Stimulated activated naive CD8-positive, alpha-beta T cell treated with anti-CD3 and anti-CD28 coated beads, Interleukin-15, amount 100 ng/mL, for 72 hours (primary cell): ENCODE measurements at regions not wholly inside any gene's neighbourhood (a gene's known extent, or its start where the extent isn't known, plus 50 kb on each side); places are given as distances from the start of the nearest gene placed in this dataset.

Source experiments
- ATAC-seq: fragments of 150-1000 bp; cut with Tn5 transposase; 2 replicates; pipeline ENCODE4 v1.10.0; 2021; ENCODE audit warnings: mild to moderate bottlenecking, moderate library complexity
- DNase-seq, 2 donors: peaks; one replicate each; pipeline ENCODE4 v3.0.0; 2021 to 2022
- H3K27ac Mint-ChIP-seq, 2 donors: one replicate each; pipeline ENCODE4 v1.8.0; 2022; ENCODE audit warnings: mild to moderate bottlenecking in 2 of 2, mixed read lengths in 2 of 2, moderate library complexity in 2 of 2
- H3K27me3 Mint-ChIP-seq: one replicate; pipeline ENCODE4 v1.8.0; 2022; ENCODE audit warnings: mixed read lengths
- H3K4me1 Mint-ChIP-seq: one replicate; pipeline ENCODE4 v1.8.0; 2022; ENCODE audit warnings: mild to moderate bottlenecking, mixed read lengths
- H3K4me3 Mint-ChIP-seq, 2 donors: one replicate each; pipeline ENCODE4 v1.8.0; 2022; ENCODE audit warnings: mild to moderate bottlenecking in 2 of 2, mixed read lengths in 2 of 2, moderate library complexity in 1 of 2
- H3K9me3 Mint-ChIP-seq, 2 donors: one replicate each; pipeline ENCODE4 v1.8.0; 2022; ENCODE audit warnings: mixed read lengths in 2 of 2

GRCh38 chr17:77491921-77492445 lies 351.2 kb downstream of the SEC14L1 start:
- ATAC-seq (peak; percentile 80), DNase-seq (peak in 1 of 2 donors; percentile 75)
- H3K4me3 Mint-ChIP-seq = peak overlapping the region in 1 of 2 donors; percentile 31
- H3K9me3 Mint-ChIP-seq = no peaks in the 10 kb centered on the region
- H3K27ac Mint-ChIP-seq = peak overlapping the region; percentile 74 to 83
- no peaks in the 10 kb centered on the region for H3K27me3 Mint-ChIP-seq
- H3K4me1 Mint-ChIP-seq = peaks cover 64% of the 10 kb centered on the region

DNA sequence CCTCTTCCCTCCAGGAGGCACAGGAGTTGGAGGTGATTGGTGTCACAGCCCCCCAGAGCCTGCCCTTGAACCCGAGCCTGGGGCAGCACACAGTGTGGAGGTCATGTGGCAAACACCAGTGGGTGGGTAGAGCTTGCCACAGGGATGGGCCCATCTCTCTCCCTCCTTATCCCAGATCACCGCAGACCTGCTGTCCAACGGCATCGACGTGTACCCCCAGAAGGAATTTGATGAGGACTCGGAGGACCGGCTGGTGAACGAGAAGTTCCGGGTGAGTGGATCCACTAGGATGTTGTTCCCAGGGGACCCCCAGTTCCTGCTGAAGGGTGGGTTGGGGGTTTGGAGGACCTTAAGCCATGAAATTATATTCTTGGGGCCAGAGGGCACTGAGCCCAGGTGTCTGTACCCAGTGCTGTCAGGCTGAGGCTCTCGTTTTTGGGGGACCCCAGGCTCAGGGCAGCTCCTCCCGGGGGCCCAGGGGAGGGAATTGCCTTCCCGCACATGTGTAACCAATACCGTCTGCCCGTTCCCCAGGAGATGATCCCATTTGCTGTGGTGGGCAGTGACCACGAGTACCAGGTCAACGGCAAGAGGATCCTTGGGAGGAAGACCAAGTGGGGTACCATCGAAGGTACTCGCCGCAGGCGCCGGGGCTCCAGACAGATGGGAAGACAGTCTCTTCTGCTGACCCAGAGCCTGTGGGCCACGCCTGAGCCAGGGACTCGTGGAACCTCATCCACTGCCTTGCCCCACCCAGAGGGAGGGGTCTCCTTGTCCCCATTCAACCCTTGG lies 351.9 kb downstream of the SEC14L1 start:
- peak overlapping the region in 1 of 2 donors; percentile 83 for H3K27ac Mint-ChIP-seq

DNA sequence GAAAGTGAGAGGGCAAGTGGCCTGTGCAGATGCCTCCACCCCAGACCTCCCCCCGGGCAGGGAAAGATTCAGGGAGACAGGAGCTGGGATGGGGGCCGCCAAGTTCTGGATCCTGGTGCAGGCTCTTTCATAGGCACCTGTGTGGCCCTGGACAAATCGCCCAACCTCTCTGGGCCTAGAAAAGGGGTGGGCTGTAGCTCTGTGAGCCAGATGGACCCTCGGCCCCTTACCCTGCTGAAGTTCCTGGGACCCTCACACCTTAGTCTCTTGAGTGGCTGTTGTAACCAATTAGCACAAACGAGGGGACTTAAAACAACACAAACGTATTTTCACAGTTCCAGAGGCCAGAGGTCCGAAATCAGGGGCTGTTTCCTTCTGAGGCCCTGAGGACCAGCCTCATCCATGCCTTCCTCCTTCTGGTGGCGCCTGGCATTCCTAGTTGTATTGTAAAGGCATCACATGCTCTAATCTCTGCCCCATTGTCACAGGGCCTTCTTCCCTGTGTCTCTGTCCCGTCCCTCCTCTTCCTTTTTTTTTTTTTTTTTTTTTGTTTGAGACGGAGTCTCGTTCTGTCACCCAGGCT lies 352.6 kb downstream of the SEC14L1 start:
- no peak overlapping the region for H3K4me3 Mint-ChIP-seq
- ATAC-seq = no peak
- H3K9me3 Mint-ChIP-seq = no peaks in the 10 kb centered on the region
- peaks cover 59% of the 10 kb centered on the region for H3K4me1 Mint-ChIP-seq
- peak in 1 of 2 donors; percentile 8 for DNase-seq
- peak overlapping the region in 1 of 2 donors; percentile 95 for H3K27ac Mint-ChIP-seq
- no peaks in the 10 kb centered on the region for H3K27me3 Mint-ChIP-seq

More for the DNA sequence above, 351.9 kb downstream of the SEC14L1 start:
- no peak overlapping the region for H3K4me3 Mint-ChIP-seq
- DNase-seq (no peak), ATAC-seq (no peak)
- H3K9me3 Mint-ChIP-seq = no peaks in the 10 kb centered on the region
- peaks cover 64% of the 10 kb centered on the region for H3K4me1 Mint-ChIP-seq
- no peaks in the 10 kb centered on the region for H3K27me3 Mint-ChIP-seq

- Mint-ChIP-seq H3K9me3 (no peaks in the 10 kb centered on the region), H3K27me3 (no peaks in the 10 kb centered on the region), H3K4me1 (peaks cover 55% of the 10 kb centered on the region), H3K27ac (peak overlapping the region in 1 of 2 donors; percentile 95), H3K4me3 (no peak overlapping the region)
- ATAC-seq = no peak
- peak in 1 of 2 donors; percentile 9 for DNase-seq
Measured at GRCh38 chr17:77493901-77494663, 353.3 kb downstream of the SEC14L1 start.

GRCh38 chr17:77494664-77495435 lies 354.1 kb downstream of the SEC14L1 start:
- Mint-ChIP-seq H3K27ac (peak overlapping the region in 1 of 2 donors; percentile 71), H3K4me3 (no peak overlapping the region)

GRCh38 chr17:77495575-77495974 lies 354.8 kb downstream of the SEC14L1 start:
- no peaks in the 10 kb centered on the region for H3K27me3 Mint-ChIP-seq
- H3K9me3 Mint-ChIP-seq = no peaks in the 10 kb centered on the region
- H3K4me3 Mint-ChIP-seq = no peak overlapping the region
- peak in 1 of 2 donors; percentile 8 for DNase-seq
- H3K27ac Mint-ChIP-seq = no peak overlapping the region
- H3K4me1 Mint-ChIP-seq = peaks cover 47% of the 10 kb centered on the region
- no peak for ATAC-seq

More at GRCh38 chr17:77494664-77495435, 354.1 kb downstream of the SEC14L1 start:
- peak; percentile 71 to 76 for DNase-seq
- ATAC-seq = peak; percentile 58
- Mint-ChIP-seq H3K9me3 (no peaks in the 10 kb centered on the region), H3K4me1 (peaks cover 54% of the 10 kb centered on the region), H3K27me3 (no peaks in the 10 kb centered on the region)

- H3K27ac Mint-ChIP-seq = no peak overlapping the region
- peaks cover 42% of the 10 kb centered on the region for H3K4me1 Mint-ChIP-seq
- no peaks in the 10 kb centered on the region for H3K27me3 Mint-ChIP-seq
- peak in 1 of 2 donors; percentile 6 for DNase-seq
- no peaks in the 10 kb centered on the region for H3K9me3 Mint-ChIP-seq
- ATAC-seq = no peak
- H3K4me3 Mint-ChIP-seq = no peak overlapping the region
Measured at GRCh38 chr17:77496401-77496801, 355.6 kb downstream of the SEC14L1 start.

DNA sequence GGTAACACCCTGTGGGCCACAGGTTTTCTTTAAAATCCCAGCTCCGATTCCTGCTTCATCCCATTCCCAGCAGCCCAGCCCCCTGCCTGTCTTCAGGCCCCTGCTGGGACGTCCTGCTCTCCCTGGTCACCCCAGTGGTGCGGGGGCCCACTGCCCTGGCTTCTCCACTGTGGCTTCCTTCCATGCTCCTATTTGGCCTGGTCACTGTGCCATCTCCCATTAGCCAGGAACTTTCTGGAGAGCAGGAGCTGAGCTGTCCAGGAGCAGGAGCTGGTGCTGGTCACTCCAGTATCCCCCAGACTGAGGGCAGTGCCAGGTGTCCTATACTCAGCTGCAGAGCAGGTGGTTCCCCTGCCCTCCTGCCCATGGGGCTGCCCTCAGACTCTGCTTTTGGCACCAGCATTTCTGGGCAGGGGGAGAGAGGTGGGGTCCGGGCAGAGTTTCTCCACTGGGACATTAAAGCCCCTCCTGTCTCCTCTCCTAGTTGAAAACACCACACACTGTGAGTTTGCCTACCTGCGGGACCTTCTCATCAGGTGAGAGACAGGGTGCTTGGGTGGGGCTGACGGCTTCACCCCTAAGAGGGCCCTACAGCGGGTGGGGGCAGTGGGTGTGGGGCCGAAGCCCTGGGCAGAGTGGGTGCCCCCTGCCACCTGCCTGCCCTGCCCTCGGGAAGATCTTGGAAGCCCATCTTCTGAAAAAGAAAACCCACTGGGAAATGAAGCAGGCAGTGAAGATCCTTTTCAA lies 356.2 kb downstream of the SEC14L1 start:
- Mint-ChIP-seq H3K4me3 (no peak overlapping the region), H3K27me3 (no peaks in the 10 kb centered on the region), H3K4me1 (peaks cover 39% of the 10 kb centered on the region), H3K9me3 (no peaks in the 10 kb centered on the region), H3K27ac (peak overlapping the region in 1 of 2 donors; percentile 59)
- DNase-seq (peak in 1 of 2 donors; percentile 7), ATAC-seq (no peak)

- no peaks in the 10 kb centered on the region for H3K9me3 Mint-ChIP-seq
- DNase-seq (peak in 1 of 2 donors; percentile 8), ATAC-seq (no peak)
- H3K4me3 Mint-ChIP-seq = no peak overlapping the region
- peaks cover 34% of the 10 kb centered on the region for H3K4me1 Mint-ChIP-seq
- peak overlapping the region in 1 of 2 donors; percentile 6 for H3K27ac Mint-ChIP-seq
- no peaks in the 10 kb centered on the region for H3K27me3 Mint-ChIP-seq
Measured at GRCh38 chr17:77497578-77497934, 356.8 kb downstream of the SEC14L1 start.

- H3K27me3 Mint-ChIP-seq = no peaks in the 10 kb centered on the region
- H3K9me3 Mint-ChIP-seq = no peaks in the 10 kb centered on the region
- peak in 1 of 2 donors; percentile 7 for DNase-seq
- H3K4me1 Mint-ChIP-seq = peaks cover 29% of the 10 kb centered on the region
- peak overlapping the region in 1 of 2 donors; percentile 74 for H3K27ac Mint-ChIP-seq
- H3K4me3 Mint-ChIP-seq = no peak overlapping the region
- ATAC-seq = no peak
Measured at GRCh38 chr17:77498091-77498741, 357.4 kb downstream of the SEC14L1 start.

DNA sequence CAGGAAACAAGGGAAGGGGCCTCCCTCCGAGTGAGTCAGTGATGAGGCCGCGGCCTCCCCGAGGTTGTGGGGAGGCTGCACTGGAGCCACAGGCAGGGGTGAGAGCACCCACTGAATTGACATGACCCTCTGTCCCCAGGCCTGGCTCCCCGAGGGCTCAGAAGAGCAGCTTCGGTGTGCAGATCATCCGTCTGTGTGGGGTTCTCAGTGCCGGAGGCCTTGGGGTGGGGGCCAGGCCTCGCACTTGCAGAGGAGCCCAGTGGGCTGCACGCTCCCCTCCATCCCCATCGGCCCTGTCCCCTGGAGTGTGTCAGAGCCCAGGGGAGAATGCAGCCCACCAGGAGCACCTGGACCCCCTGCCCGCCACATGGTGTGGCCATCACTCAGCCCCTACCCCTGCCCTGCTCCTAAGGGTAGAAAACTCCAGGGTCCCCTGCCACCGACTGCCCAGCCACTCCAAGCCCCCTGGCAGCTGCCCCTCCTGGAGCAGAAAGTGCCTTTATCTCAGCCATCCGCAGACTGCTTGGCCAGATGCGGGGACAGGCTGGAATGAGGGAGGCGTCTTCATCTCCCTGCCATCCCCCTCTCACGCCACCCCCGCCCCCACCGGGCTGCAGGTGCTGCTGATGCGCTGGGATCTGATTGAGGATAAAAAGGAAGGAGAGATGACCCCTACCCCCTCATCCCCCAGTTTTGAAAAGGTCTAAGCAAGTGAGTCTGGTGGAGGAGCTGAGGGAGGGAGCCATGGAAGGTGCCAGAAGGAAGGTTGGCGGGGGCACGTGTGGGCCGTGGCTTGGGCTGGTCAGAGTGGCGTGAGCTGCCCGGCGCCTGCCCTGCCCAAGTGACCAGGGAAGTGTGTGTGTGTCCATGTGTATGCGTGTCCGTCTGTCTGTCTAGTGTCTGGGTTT lies 358.3 kb downstream of the SEC14L1 start:
- Mint-ChIP-seq H3K27me3 (no peaks in the 10 kb centered on the region), H3K4me1 (peaks cover 20% of the 10 kb centered on the region), H3K27ac (peak overlapping the region in 1 of 2 donors; percentile 85), H3K9me3 (no peaks in the 10 kb centered on the region), H3K4me3 (peak overlapping the region in 1 of 2 donors; percentile 51)
- DNase-seq = peak in 1 of 2 donors; percentile 11
- no peak for ATAC-seq

DNA sequence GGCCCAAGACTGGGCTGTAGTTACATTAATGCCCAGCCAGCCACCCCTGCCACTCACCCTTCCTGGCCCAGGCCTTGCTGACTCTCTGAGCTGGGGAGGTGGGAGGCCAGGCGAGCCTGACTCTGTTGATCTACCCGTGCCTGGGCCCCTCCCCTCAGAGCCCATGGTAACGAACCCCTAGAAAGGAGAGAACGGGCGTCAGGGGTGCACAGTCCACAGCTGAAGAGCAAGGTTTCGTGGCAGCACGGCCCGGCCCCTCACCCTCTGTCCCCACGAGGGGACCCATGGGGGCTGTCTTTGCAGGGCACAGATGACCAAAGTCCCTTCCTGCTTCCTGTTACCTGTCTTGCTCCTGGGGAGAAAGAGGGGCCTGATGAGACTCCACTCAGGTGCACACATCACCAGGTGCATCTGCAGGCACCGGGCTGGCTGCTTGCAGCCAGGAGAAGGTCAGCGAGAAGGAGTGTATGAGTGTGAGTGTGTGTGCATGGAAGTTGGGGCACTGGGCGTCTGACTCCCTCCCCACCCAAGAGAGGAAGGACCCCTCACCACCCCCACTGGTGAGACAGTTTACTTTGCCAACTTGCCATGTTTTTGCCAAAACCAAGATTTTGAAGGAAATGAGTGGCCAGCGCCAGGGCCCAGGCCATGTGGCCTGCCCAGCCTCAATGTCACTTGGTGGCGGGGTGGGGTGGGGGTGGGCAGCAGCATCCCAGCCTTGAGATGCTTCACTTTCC lies 359.1 kb downstream of the SEC14L1 start:
- H3K27me3 Mint-ChIP-seq = no peaks in the 10 kb centered on the region
- H3K9me3 Mint-ChIP-seq = no peaks in the 10 kb centered on the region
- peaks cover 12% of the 10 kb centered on the region for H3K4me1 Mint-ChIP-seq
- H3K27ac Mint-ChIP-seq = peak overlapping the region in 1 of 2 donors; percentile 85
- no peak overlapping the region for H3K4me3 Mint-ChIP-seq
- ATAC-seq (no peak), DNase-seq (peak in 1 of 2 donors; percentile 8)
